ENCODE measurements at regions not wholly inside any gene's neighbourhood (a gene's known extent, or its start where the extent isn't known, plus 50 kb on each side); places are given as distances from the start of the nearest gene placed in this dataset.

GRCh38 chr11:39374963-39375698, 2084.3 kb downstream of the LRRC4C start:
- TF ChIP-seq POLR2A (IDR thresholded peaks at IDR 0.05; ENCODE audit: low read length), result no peak
- TF ChIP-seq GATA1 (IDR thresholded peaks at IDR 0.05; ENCODE audit: low read depth, low read length), result no peak
